HEK293T (cell line): ENCODE measurements at regions not wholly inside any gene's neighbourhood (a gene's known extent, or its start where the extent isn't known, plus 50 kb on each side); places are given as distances from the start of the nearest gene placed in this dataset.

Experiments used
- CTCF ChIA-PET: fragments of 350-600 bp; formaldehyde crosslinking; extraction: SDS; loops from one replicate; lab custom pipeline; 2021; ENCODE audit warnings: antibody characterized with exemption, inconsistent platforms; lab: Yijun Ruan, JAX
- POLR2A ChIA-PET: fragments of 350-600 bp; formaldehyde crosslinking; extraction: SDS; loops from one replicate; lab custom pipeline; 2020; ENCODE audit warnings: antibody characterized with exemption, inconsistent platforms; lab: Yijun Ruan, JAX
- DNase-seq: peaks from one replicate; pipeline ENCODE4 v3.0.0; 2012; ENCODE audit warnings: mixed read lengths; ENCODE audit errors: extremely low spot score
- ARNT ChIP-seq: fragments of 450-650 bp; IDR thresholded peaks from 2 replicates; pipeline ENCODE4 v1.6.1; 2017; ENCODE audit warnings: mild to moderate bottlenecking
- BHLHE40 ChIP-seq: fragments of 450-650 bp; IDR thresholded peaks from 2 replicates; pipeline ENCODE4 v1.6.1; 2016; ENCODE audit warnings: mild to moderate bottlenecking, moderate library complexity, borderline replicate concordance
- CTBP1 ChIP-seq: fragments of 450-650 bp; IDR thresholded peaks from 2 replicates; pipeline ENCODE4 v1.6.1; 2016; ENCODE audit warnings: borderline replicate concordance
- ELF4 ChIP-seq: fragments of 450-650 bp; IDR thresholded peaks from 2 replicates; pipeline ENCODE4 v1.6.1; 2017; ENCODE audit warnings: antibody characterized with exemption
- FOXA1 ChIP-seq: fragments of 450-650 bp; IDR thresholded peaks from 2 replicates; pipeline ENCODE4 v1.6.1; 2016; ENCODE audit warnings: mild to moderate bottlenecking
- FOXK2 ChIP-seq: fragments of 450-650 bp; IDR thresholded peaks from 2 replicates; pipeline ENCODE4 v1.6.1; 2016; ENCODE audit warnings: mild to moderate bottlenecking
- FOXM1 ChIP-seq: fragments of 450-650 bp; IDR thresholded peaks from 2 replicates; pipeline ENCODE4 v1.6.1; 2017; ENCODE audit warnings: mild to moderate bottlenecking, borderline replicate concordance
- HDGF ChIP-seq: fragments of 450-650 bp; IDR thresholded peaks from 2 replicates; pipeline ENCODE4 v1.6.1; 2017; ENCODE audit warnings: antibody characterized with exemption, borderline replicate concordance
- L3MBTL2 ChIP-seq: fragments of 450-650 bp; conservative IDR thresholded peaks from 2 replicates; pipeline ENCODE4 v1.6.1; 2016; ENCODE audit warnings: mild to moderate bottlenecking
- LEF1 ChIP-seq: fragments of 450-650 bp; IDR thresholded peaks from 2 replicates; pipeline ENCODE4 v1.6.1; 2017; ENCODE audit warnings: mild to moderate bottlenecking, borderline replicate concordance
- NFRKB ChIP-seq: fragments of 450-650 bp; IDR thresholded peaks from 2 replicates; pipeline ENCODE4 v1.6.1; 2016; ENCODE audit warnings: mild to moderate bottlenecking, moderate library complexity
- PKNOX1 ChIP-seq: fragments of 450-650 bp; IDR thresholded peaks from 2 replicates; pipeline ENCODE4 v1.6.1; 2016
- SP1 ChIP-seq: fragments of 450-650 bp; IDR thresholded peaks from 2 replicates; pipeline ENCODE4 v1.6.1; 2017
- SUZ12 ChIP-seq: fragments of 450-650 bp; IDR thresholded peaks from 2 replicates; pipeline ENCODE4 v1.6.1; 2016; ENCODE audit warnings: mild to moderate bottlenecking
- TARDBP ChIP-seq: fragments of 450-650 bp; IDR thresholded peaks from 2 replicates; pipeline ENCODE4 v1.6.1; 2016
- ZNF384 ChIP-seq: fragments of 450-650 bp; IDR thresholded peaks from 2 replicates; pipeline ENCODE4 v1.6.1; 2016

GRCh38 chr12:58068706-58069105 lies 127.3 kb downstream of the ATP23 start:
- ChIA-PET CTCF (interaction anchor here (0.6 kb wide), 1 partner anchor 145 kb away, joined by 4 read pairs; no protein-coding TSS in a partner anchor), POLR2A (no interaction called here)
- TF ChIP-seq BHLHE40, result no peak
- no peak for TF ChIP-seq TARDBP
- TF ChIP-seq FOXM1, result no peak
- TF ChIP-seq ZNF384, result no peak
- TF ChIP-seq L3MBTL2, result no peak
- no peak for TF ChIP-seq CTBP1
- no peak for TF ChIP-seq NFRKB
- TF ChIP-seq FOXK2, result no peak
- TF ChIP-seq PKNOX1, result no peak
- TF ChIP-seq FOXA1, result no peak
- no peak for TF ChIP-seq LEF1
- no peak for TF ChIP-seq ELF4
- no peak for TF ChIP-seq HDGF
- no peak for TF ChIP-seq SP1
- TF ChIP-seq ARNT, result no peak
- no peak for TF ChIP-seq SUZ12
- no peak for DNase-seq

GRCh38 chr12:58069268-58069963 lies 128.0 kb downstream of the ATP23 start:
- ChIA-PET POLR2A (no interaction called here), CTCF (no interaction called here)
- TF ChIP-seq SUZ12 (no peak), BHLHE40 (no peak), FOXA1 (no peak), FOXK2 (no peak), TARDBP (no peak), LEF1 (no peak), L3MBTL2 (no peak), ELF4 (no peak), CTBP1 (no peak), FOXM1 (no peak), SP1 (no peak), HDGF (no peak), ZNF384 (no peak), ARNT (no peak), PKNOX1 (no peak)
- no peak for DNase-seq

GRCh38 chr12:58071994-58072393 lies 130.6 kb downstream of the ATP23 start:
- CTCF ChIA-PET, result no interaction called here
- no peak for TF ChIP-seq BHLHE40
- TF ChIP-seq SUZ12, result no peak
- no peak for TF ChIP-seq SP1
- no peak for TF ChIP-seq ARNT
- no peak for TF ChIP-seq NFRKB
- TF ChIP-seq LEF1, result no peak
- no peak for TF ChIP-seq FOXA1
- TF ChIP-seq FOXM1, result no peak
- TF ChIP-seq HDGF, result no peak
- no peak for TF ChIP-seq L3MBTL2
- no peak for TF ChIP-seq ELF4
- no peak for TF ChIP-seq FOXK2
- TF ChIP-seq PKNOX1, result no peak
- TF ChIP-seq TARDBP, result no peak
- no peak for TF ChIP-seq CTBP1
- no peak for TF ChIP-seq ZNF384
- POLR2A ChIA-PET, result no interaction called here
- DNase-seq, result no peak

- TF ChIP-seq FOXM1, result no peak
- TF ChIP-seq NFRKB, result no peak
- TF ChIP-seq L3MBTL2, result no peak
- no peak for TF ChIP-seq TARDBP
- no peak for TF ChIP-seq HDGF
- no peak for TF ChIP-seq CTBP1
- no peak for TF ChIP-seq BHLHE40
- TF ChIP-seq ARNT, result no peak
- no peak for TF ChIP-seq ELF4
- ChIA-PET CTCF (no interaction called here), POLR2A (no interaction called here)
- DNase-seq, result no peak
These were observed 132.9 kb downstream of the ATP23 start for GRCh38 chr12:58074259-58074658.

GRCh38 chr12:58079806-58080205 lies 138.4 kb downstream of the ATP23 start:
- POLR2A ChIA-PET, result no interaction called here
- no peak for TF ChIP-seq HDGF
- no peak for TF ChIP-seq TARDBP
- no peak for TF ChIP-seq FOXM1
- TF ChIP-seq ELF4, result no peak
- TF ChIP-seq PKNOX1, result no peak
- no peak for TF ChIP-seq CTBP1
- no peak for TF ChIP-seq L3MBTL2
- no peak for TF ChIP-seq LEF1
- no peak for TF ChIP-seq SP1
- TF ChIP-seq ZNF384, result no peak
- CTCF ChIA-PET, result no interaction called here
- DNase-seq, result no peak
